ENCODE measurements at regions not wholly inside any gene's neighbourhood (a gene's known extent, or its start where the extent isn't known, plus 50 kb on each side); places are given as distances from the start of the nearest gene placed in this dataset.

GRCh38 chr2:215851696-215852095, 161.7 kb downstream of the MREG start:
- ATAC-seq (ENCODE audit: low read depth in 2 of 2): no peak
- Mint-ChIP-seq H3K27ac (no peak overlapping the region), H3K9me3 (peaks cover 2 to 22% (median 7%) of the 10 kb centered on the region in 7 donors), H3K27me3 (peaks cover 4 to 13% (median 4%) of the 10 kb centered on the region in 3 donors), H3K4me3 (no peak overlapping the region), H3K36me3 (no peaks in the 10 kb centered on the region), H3K4me1 (peaks cover 0 to 7% (median 0%) of the 10 kb centered on the region in 3 donors)
- DNase-seq: no peak

DNA sequence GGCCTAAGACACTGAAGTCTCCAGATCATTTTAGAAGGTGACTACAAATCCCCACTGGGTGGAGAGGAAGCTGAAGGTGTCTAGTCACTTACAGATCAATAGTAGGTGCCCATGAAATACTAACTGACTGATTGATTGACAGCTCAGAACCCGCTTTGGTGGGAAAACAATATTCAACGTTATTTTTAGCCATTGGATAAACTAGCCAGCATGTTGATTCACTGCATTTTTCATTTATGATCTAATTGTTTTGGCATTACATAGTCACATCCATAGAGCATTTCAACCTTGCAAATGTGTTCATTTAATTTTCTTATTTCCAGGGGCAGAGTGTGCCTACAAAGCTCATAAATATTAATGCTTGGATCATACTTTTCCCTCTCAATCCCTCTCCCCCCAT, 162.3 kb downstream of the MREG start:
- H3K36me3 Mint-ChIP-seq: no peaks in the 10 kb centered on the region
- no peak for ATAC-seq (ENCODE audit: low read depth in 2 of 2)
- H3K9me3 Mint-ChIP-seq: peaks cover 2 to 22% (median 7%) of the 10 kb centered on the region in 7 donors
- H3K27ac Mint-ChIP-seq: no peak overlapping the region
- no peak overlapping the region for H3K4me3 Mint-ChIP-seq
- no peak for DNase-seq
- H3K27me3 Mint-ChIP-seq: peaks cover 0 to 8% (median 4%) of the 10 kb centered on the region in 3 donors
- peaks cover 0 to 12% (median 2%) of the 10 kb centered on the region in 3 donors for H3K4me1 Mint-ChIP-seq

DNA sequence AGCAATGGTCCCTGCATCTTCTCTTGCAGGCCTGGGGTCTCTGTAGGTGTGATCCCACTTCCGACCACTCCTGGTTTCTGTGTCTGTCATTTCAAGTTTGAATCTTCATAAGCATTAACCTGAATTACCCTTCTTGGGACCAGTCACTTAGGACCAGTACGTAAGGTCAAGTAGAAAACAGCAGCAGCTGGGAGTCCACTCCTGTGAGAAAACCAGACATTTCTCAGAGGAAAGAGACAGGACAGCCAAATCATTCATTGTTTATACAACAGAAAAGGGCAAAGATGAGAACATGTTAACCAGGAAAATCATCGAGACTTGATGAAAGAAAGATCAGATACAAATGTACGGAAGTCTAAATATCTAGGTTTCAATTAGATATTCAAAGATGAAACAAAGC, 163.0 kb downstream of the MREG start:
- Mint-ChIP-seq H3K36me3 (no peaks in the 10 kb centered on the region), H3K4me3 (no peak overlapping the region), H3K27ac (no peak overlapping the region), H3K4me1 (peaks cover 0 to 18% (median 4%) of the 10 kb centered on the region in 3 donors), H3K27me3 (peaks cover 0 to 8% (median 4%) of the 10 kb centered on the region in 3 donors), H3K9me3 (peaks cover 2 to 22% (median 7%) of the 10 kb centered on the region in 7 donors)
- no peak for ATAC-seq (ENCODE audit: low read depth in 2 of 2)
- no peak for DNase-seq

- Mint-ChIP-seq H3K4me3 (no peak overlapping the region), H3K36me3 (no peaks in the 10 kb centered on the region), H3K9me3 (peaks cover 2 to 20% (median 7%) of the 10 kb centered on the region in 7 donors), H3K4me1 (peaks cover 0 to 18% (median 4%) of the 10 kb centered on the region in 3 donors), H3K27ac (no peak overlapping the region), H3K27me3 (peaks cover 0 to 8% (median 4%) of the 10 kb centered on the region in 3 donors)
- ATAC-seq (ENCODE audit: low read depth in 2 of 2) (no peak), DNase-seq (no peak)
These were observed 163.6 kb downstream of the MREG start for GRCh38 chr2:215849771-215850170.

- ATAC-seq (ENCODE audit: low read depth in 2 of 2) (no peak), DNase-seq (no peak)
- H3K36me3 Mint-ChIP-seq: no peaks in the 10 kb centered on the region
- H3K9me3 Mint-ChIP-seq: peaks cover 2 to 11% (median 3%) of the 10 kb centered on the region in 7 donors
- peaks cover 0 to 18% (median 4%) of the 10 kb centered on the region in 3 donors for H3K4me1 Mint-ChIP-seq
- H3K4me3 Mint-ChIP-seq: no peak overlapping the region
- H3K27me3 Mint-ChIP-seq: peaks cover 0 to 8% (median 4%) of the 10 kb centered on the region in 3 donors
- no peak overlapping the region for H3K27ac Mint-ChIP-seq
These were observed 164.7 kb downstream of the MREG start for GRCh38 chr2:215848698-215849097.

- ATAC-seq (ENCODE audit: low read depth in 2 of 2): no peak
- H3K27ac Mint-ChIP-seq: no peak overlapping the region
- H3K27me3 Mint-ChIP-seq: peaks cover 0 to 8% (median 4%) of the 10 kb centered on the region in 3 donors
- no peak for DNase-seq
- H3K4me1 Mint-ChIP-seq: peaks cover 0 to 18% (median 4%) of the 10 kb centered on the region in 3 donors
- no peaks in the 10 kb centered on the region for H3K36me3 Mint-ChIP-seq
- H3K9me3 Mint-ChIP-seq: peaks cover 0 to 5% (median 2%) of the 10 kb centered on the region in 7 donors
- no peak overlapping the region for H3K4me3 Mint-ChIP-seq
These were observed 165.2 kb downstream of the MREG start for GRCh38 chr2:215848146-215848545.

- Mint-ChIP-seq H3K4me1 (peaks cover 0 to 18% (median 4%) of the 10 kb centered on the region in 3 donors), H3K36me3 (no peaks in the 10 kb centered on the region), H3K27ac (no peak overlapping the region), H3K4me3 (no peak overlapping the region), H3K9me3 (peaks cover 0 to 4% (median 2%) of the 10 kb centered on the region in 7 donors), H3K27me3 (peaks cover 0 to 8% (median 1%) of the 10 kb centered on the region in 3 donors)
- ATAC-seq (ENCODE audit: low read depth in 2 of 2): no peak
- no peak for DNase-seq
These were observed 165.6 kb downstream of the MREG start for GRCh38 chr2:215847718-215848117.

DNA sequence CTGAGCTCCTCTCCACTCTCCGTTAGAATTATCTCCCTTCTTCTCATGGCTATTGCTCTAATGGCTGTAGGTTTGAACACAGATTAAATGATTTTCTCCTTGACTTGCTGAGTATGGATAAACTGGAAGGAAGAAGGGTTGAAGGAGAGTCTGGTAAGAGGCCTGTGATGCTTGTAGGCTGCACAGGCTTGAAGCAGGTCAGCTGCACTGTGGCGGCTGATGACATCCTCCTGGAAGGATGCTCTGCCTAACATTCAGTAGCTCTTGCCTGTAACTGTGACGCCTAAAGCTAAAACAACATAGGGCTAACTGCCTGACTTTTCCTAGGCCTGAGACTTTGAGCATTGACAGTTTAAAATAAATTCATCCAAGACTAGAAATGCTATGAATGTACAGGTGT, 166.3 kb downstream of the MREG start:
- ATAC-seq (ENCODE audit: low read depth in 2 of 2): no peak
- H3K27ac Mint-ChIP-seq: no peak overlapping the region
- peak overlapping the region in 1 of 8 donors; percentile 45 for H3K4me3 Mint-ChIP-seq
- no peaks in the 10 kb centered on the region for H3K36me3 Mint-ChIP-seq
- H3K9me3 Mint-ChIP-seq: peaks cover 0 to 4% (median 0%) of the 10 kb centered on the region in 7 donors
- peaks cover 0 to 8% (median 0%) of the 10 kb centered on the region in 3 donors for H3K27me3 Mint-ChIP-seq
- DNase-seq: no peak
- H3K4me1 Mint-ChIP-seq: peaks cover 0 to 18% (median 4%) of the 10 kb centered on the region in 3 donors

GRCh38 chr2:215845839-215846586, 167.3 kb downstream of the MREG start:
- Mint-ChIP-seq H3K4me1 (peaks cover 0 to 18% (median 4%) of the 10 kb centered on the region in 3 donors), H3K4me3 (no peak overlapping the region), H3K9me3 (peaks cover 0 to 4% (median 0%) of the 10 kb centered on the region in 7 donors), H3K27me3 (peaks cover 0 to 8% (median 0%) of the 10 kb centered on the region in 3 donors), H3K36me3 (no peaks in the 10 kb centered on the region), H3K27ac (no peak overlapping the region)
- DNase-seq (no peak), ATAC-seq (ENCODE audit: low read depth in 2 of 2) (peak in 1 of 2 donors; percentile 54)

DNA sequence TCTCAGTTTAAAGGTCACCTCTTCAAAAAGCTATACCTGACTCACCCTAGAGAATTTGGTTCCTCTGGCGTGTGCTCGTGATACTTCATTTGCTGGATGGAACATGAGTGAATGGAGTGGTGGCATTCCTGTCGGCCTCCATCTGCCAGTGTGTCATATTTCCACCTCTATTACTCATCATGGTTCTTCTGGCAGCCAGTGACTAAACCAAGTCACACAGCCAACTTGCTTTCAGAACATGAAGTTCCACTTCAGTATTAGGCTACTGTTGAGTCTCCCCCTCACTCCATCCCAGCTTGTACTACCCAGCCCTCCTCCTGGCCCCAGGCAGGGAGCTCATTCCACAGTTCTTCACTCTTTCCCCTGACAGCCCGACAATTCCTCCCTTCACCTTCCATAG, 169.8 kb downstream of the MREG start:
- Mint-ChIP-seq H3K4me3 (no peak overlapping the region), H3K4me1 (peaks cover 10 to 27% (median 16%) of the 10 kb centered on the region in 3 donors), H3K36me3 (no peaks in the 10 kb centered on the region), H3K27ac (no peak overlapping the region), H3K9me3 (peaks cover 0 to 4% (median 0%) of the 10 kb centered on the region in 7 donors), H3K27me3 (no peaks in the 10 kb centered on the region)
- DNase-seq (no peak), ATAC-seq (ENCODE audit: low read depth in 2 of 2) (no peak)

DNA sequence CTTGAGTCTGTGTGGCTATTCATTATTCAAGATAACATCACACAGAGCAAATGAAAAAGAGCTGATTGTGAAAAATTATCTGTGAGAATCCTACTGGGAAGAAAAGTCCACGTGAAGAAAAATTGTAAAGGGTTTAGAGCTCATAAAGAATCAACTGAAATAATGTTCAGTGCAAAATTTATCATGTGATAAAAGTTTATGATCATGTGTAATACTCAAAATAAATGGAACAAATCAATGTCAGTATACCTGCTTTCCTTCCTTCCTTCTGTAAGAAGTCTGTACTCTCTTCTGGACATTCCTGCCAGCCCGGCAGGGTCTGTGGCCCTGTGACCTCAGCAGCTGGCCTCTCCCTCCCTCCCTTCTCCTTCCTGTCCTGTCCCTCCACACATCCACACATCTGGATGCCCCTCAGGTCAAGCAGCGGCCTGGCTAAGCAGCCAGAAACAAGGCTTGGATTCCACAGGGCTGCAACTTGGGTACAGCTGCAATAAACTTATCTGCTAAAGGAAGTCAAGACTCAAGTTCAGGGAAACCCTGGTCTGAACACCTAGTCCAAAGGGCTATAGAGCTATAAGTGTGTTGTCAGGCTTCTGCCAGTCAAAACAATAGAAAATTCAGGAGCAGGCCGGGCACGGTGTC, 172.1 kb downstream of the MREG start:
- H3K9me3 Mint-ChIP-seq: no peaks in the 10 kb centered on the region
- peak overlapping the region in 2 of 6 donors; percentile 23 to 33 for H3K27ac Mint-ChIP-seq
- H3K36me3 Mint-ChIP-seq: no peaks in the 10 kb centered on the region
- peaks cover 10 to 17% (median 16%) of the 10 kb centered on the region in 3 donors for H3K4me1 Mint-ChIP-seq
- peak overlapping the region in 1 of 8 donors; percentile 77 for H3K4me3 Mint-ChIP-seq
- no peak for ATAC-seq (ENCODE audit: low read depth in 2 of 2)
- no peak for DNase-seq
- H3K27me3 Mint-ChIP-seq: peaks cover 0 to 13% (median 0%) of the 10 kb centered on the region in 3 donors

DNA sequence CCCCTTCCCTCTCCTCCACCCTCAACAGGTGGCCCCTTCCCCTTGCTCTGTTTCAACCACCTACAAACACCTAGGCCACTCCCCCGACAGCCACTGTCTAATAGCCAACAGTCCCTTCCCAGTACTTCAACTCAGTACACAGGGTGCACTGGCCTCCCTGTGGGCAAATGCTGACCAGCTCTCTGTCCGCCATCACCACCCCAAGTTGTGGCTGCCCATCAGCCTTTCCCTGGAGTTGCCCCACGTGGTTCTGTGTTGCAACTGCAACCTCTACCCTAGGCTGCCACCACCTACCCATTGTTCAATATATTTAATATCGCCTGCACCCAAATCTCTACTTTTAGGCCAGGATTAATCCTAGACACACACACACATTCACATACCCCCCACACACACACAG, 173.5 kb downstream of the MREG start:
- peaks cover 9 to 12% (median 10%) of the 10 kb centered on the region in 3 donors for H3K4me1 Mint-ChIP-seq
- peak overlapping the region in 2 of 8 donors; percentile 43 to 64 for H3K4me3 Mint-ChIP-seq
- no peak for DNase-seq
- H3K9me3 Mint-ChIP-seq: no peaks in the 10 kb centered on the region
- H3K36me3 Mint-ChIP-seq: no peaks in the 10 kb centered on the region
- ATAC-seq (ENCODE audit: low read depth in 2 of 2): no peak
- H3K27ac Mint-ChIP-seq: peak overlapping the region in 1 of 6 donors; percentile 44
- H3K27me3 Mint-ChIP-seq: peaks cover 0 to 21% (median 5%) of the 10 kb centered on the region in 3 donors

GRCh38 chr2:215839309-215839708, 174.0 kb downstream of the MREG start:
- ATAC-seq (ENCODE audit: low read depth in 2 of 2) (no peak), DNase-seq (no peak)
- H3K27me3 Mint-ChIP-seq: peaks cover 0 to 21% (median 5%) of the 10 kb centered on the region in 3 donors
- H3K4me1 Mint-ChIP-seq: peaks cover 9 to 12% (median 10%) of the 10 kb centered on the region in 3 donors
- peak overlapping the region in 1 of 8 donors; percentile 21 for H3K4me3 Mint-ChIP-seq
- H3K9me3 Mint-ChIP-seq: no peaks in the 10 kb centered on the region
- H3K36me3 Mint-ChIP-seq: no peaks in the 10 kb centered on the region
- H3K27ac Mint-ChIP-seq: no peak overlapping the region
